Left ventricle myocardium inferior (tissue), 1 donor: ENCODE measurements at regions not wholly inside any gene's neighbourhood (a gene's known extent, or its start where the extent isn't known, plus 50 kb on each side); places are given as distances from the start of the nearest gene placed in this dataset.

Experiments used
- DNase-seq: peaks from one replicate; pipeline ENCODE4 v3.0.0-alpha.2; 2020
- H3K27ac ChIP-seq: fragments of 200-600 bp; replicated peaks from 2 replicates; pipeline ENCODE4 v1.8.0; 2021
- H3K27me3 ChIP-seq: fragments of 200-600 bp; 2 replicates; pipeline ENCODE4 v1.8.0; 2021; ENCODE audit warnings: low read depth
- H3K36me3 ChIP-seq: fragments of 200-600 bp; 2 replicates; pipeline ENCODE4 v1.8.0; 2021
- H3K4me1 ChIP-seq: fragments of 200-600 bp; 2 replicates; pipeline ENCODE4 v1.8.0; 2021
- H3K4me3 ChIP-seq: fragments of 200-600 bp; 2 replicates; pipeline ENCODE4 v1.8.0; 2021; ENCODE audit warnings: mild to moderate bottlenecking, moderate library complexity
- H3K9me3 ChIP-seq: fragments of 200-600 bp; replicated peaks from 2 replicates; pipeline ENCODE4 v1.8.0; 2021
- CTCF ChIP-seq: fragments of 200-600 bp; IDR thresholded peaks from 2 replicates; pipeline ENCODE4 v1.8.0; 2021; ENCODE audit warnings: antibody characterized with exemption, mild to moderate bottlenecking, borderline replicate concordance
- intact Hi-C: fragments of 100-400 bp; cut with micrococcal nuclease; formaldehyde crosslinking; loops from one replicate; pipeline ENCODE4 v1.11.0; 2022
- donor health status: DM: no; HTN: yes; CAD: no; lungs with severe emphysema.

- Histone ChIP-seq H3K4me3 (no peak overlapping the region), H3K36me3 (no peaks in the 10 kb centered on the region), H3K27me3 (peaks cover 65% of the 10 kb centered on the region), H3K27ac (no peak overlapping the region), H3K4me1 (peaks cover 20% of the 10 kb centered on the region), H3K9me3 (peaks cover 10% of the 10 kb centered on the region)
- TF ChIP-seq CTCF = no peak
- no peak for DNase-seq
- intact Hi-C loops = no loop called here
Observed at GRCh38 chr16:87543436-87544191, 50.8 kb upstream of the ZCCHC14 start.

GRCh38 chr16:87542531-87543102 is 49.8 kb upstream of the ZCCHC14 start:
- Histone ChIP-seq H3K9me3 (peaks cover 10% of the 10 kb centered on the region), H3K4me3 (no peak overlapping the region), H3K36me3 (no peaks in the 10 kb centered on the region), H3K27me3 (peaks cover 70% of the 10 kb centered on the region), H3K27ac (no peak overlapping the region), H3K4me1 (peaks cover 20% of the 10 kb centered on the region)
- intact Hi-C loops = no loop called here
- no peak for DNase-seq
- no peak for TF ChIP-seq CTCF
